ENCODE measurements at regions not wholly inside any gene's neighbourhood (a gene's known extent, or its start where the extent isn't known, plus 50 kb on each side); places are given as distances from the start of the nearest gene placed in this dataset.

DNA sequence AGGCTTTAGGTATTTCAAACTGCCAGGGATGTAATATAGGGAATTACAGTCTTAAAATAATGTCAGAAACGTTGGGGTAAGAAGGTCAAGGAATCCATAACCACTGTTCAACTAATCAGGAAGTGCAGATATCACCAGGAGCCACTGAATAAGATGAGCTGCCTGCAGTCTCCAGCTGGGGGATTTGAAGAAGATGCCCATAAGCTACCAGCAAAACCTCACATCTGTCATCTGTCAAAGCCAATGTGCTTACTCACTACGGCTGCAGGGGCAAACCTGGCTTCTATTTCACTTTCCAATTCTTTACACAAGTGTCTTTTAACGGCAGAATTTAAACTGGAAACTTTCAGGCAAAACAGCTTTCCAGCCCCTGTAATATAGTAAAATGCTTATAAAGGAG, 1410.1 kb upstream of the ATXN8OS start (continued):
- TF ChIP-seq, protein P1, sequence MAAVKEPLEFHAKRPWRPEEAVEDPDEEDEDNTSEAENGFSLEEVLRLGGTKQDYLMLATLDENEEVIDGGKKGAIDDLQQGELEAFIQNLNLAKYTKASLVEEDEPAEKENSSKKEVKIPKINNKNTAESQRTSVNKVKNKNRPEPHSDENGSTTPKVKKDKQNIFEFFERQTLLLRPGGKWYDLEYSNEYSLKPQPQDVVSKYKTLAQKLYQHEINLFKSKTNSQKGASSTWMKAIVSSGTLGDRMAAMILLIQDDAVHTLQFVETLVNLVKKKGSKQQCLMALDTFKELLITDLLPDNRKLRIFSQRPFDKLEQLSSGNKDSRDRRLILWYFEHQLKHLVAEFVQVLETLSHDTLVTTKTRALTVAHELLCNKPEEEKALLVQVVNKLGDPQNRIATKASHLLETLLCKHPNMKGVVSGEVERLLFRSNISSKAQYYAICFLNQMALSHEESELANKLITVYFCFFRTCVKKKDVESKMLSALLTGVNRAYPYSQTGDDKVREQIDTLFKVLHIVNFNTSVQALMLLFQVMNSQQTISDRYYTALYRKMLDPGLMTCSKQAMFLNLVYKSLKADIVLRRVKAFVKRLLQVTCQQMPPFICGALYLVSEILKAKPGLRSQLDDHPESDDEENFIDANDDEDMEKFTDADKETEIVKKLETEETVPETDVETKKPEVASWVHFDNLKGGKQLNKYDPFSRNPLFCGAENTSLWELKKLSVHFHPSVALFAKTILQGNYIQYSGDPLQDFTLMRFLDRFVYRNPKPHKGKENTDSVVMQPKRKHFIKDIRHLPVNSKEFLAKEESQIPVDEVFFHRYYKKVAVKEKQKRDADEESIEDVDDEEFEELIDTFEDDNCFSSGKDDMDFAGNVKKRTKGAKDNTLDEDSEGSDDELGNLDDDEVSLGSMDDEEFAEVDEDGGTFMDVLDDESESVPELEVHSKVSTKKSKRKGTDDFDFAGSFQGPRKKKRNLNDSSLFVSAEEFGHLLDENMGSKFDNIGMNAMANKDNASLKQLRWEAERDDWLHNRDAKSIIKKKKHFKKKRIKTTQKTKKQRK (IDR thresholded peaks at IDR 0.05; ENCODE audit: low read depth, low read length): no peak
- no peak for TF ChIP-seq EZH2 (IDR thresholded peaks at IDR 0.05; ENCODE audit: borderline replicate concordance, control insufficient read depth, low read depth, low read length)
- no peak for TF ChIP-seq SMC3 (IDR thresholded peaks at IDR 0.05; ENCODE audit: borderline replicate concordance, low read length)
- no peak for TF ChIP-seq GATAD2B (conservative IDR thresholded peaks at IDR 0.05; ENCODE audit: low read depth)
- no peak for TF ChIP-seq SP1 (IDR thresholded peaks at IDR 0.05; ENCODE audit: low read depth, low read length)
- no peak for TF ChIP-seq POU2F2 (IDR thresholded peaks at IDR 0.05; ENCODE audit: borderline replicate concordance, low read depth, low read length)
- no peak for TF ChIP-seq ZSCAN29 (IDR thresholded peaks at IDR 0.05)
- no peak for TF ChIP-seq RUNX3 (IDR thresholded peaks at IDR 0.05; ENCODE audit: low read length)

- ATAC-seq (no peak), DNase-seq (ENCODE audit: low read depth, low spot score) (no peak), FAIRE-seq (no peak)
- no peak overlapping the region for H3K9ac ChIP-seq (ENCODE audit: control insufficient read depth, insufficient read depth, low read length)
- H3K27me3 ChIP-seq (replicated peaks in 1 of 2; ENCODE audit: control insufficient read depth in 2 of 2, insufficient read depth in 2 of 2, low read length in 1 of 2): no peaks in the 10 kb centered on the region
- no peak overlapping the region for H3K4me3 ChIP-seq
- no peaks in the 10 kb centered on the region for H3K79me2 ChIP-seq (ENCODE audit: control insufficient read depth, insufficient read depth, low read length)
- POLR2A ChIA-PET: no interaction called here
- RAD21 ChIA-PET (ENCODE audit: unreplicated experiment): no interaction called here
- H3K4me1 ChIP-seq (ENCODE audit: control insufficient read depth, insufficient read depth, low read length): no peaks in the 10 kb centered on the region
- H3K4me2 ChIP-seq (ENCODE audit: control insufficient read depth, insufficient read depth): no peak overlapping the region
- H4K20me1 ChIP-seq (ENCODE audit: control insufficient read depth, insufficient read depth): no peaks in the 10 kb centered on the region
- BruUV-seq (replicated peaks): no TSS peak
- H3K36me3 ChIP-seq (ENCODE audit: control insufficient read depth in 2 of 2, insufficient read depth in 2 of 2, low read length in 1 of 2): no peaks in the 10 kb centered on the region
- SMC1A ChIA-PET (ENCODE audit: uncharacterized antibody, unreplicated experiment): interaction anchor here (1.4 kb wide), 1 partner anchor 11 kb away, joined by 5 read pairs; no protein-coding TSS in a partner anchor
- CTCF ChIA-PET: no interaction called here
- in situ Hi-C loops (cut with MboI): no loop called here
- intact Hi-C loops (cut with micrococcal nuclease; ENCODE audit: unreplicated experiment): no loop called here
- 97% methylated on average over 2 of the region's 2 CpGs for WGBS (ENCODE audit: insufficient coverage, insufficient replicate concordance, low lambda C conversion rate, missing lambda C conversion rate)
- no peaks in the 10 kb centered on the region for H3K9me3 ChIP-seq (replicated peaks; ENCODE audit: control insufficient read depth, insufficient read depth, low read length)
- H3K27ac ChIP-seq (ENCODE audit: control insufficient read depth, insufficient read depth): no peak overlapping the region
- H2AFZ ChIP-seq (ENCODE audit: control insufficient read depth, low read depth, low read length): no peak overlapping the region
- TF ChIP-seq YBX1 (IDR thresholded peaks at IDR 0.05) (no peak), ZNF207 (IDR thresholded peaks at IDR 0.05; ENCODE audit: borderline replicate concordance) (no peak), NFIC (IDR thresholded peaks at IDR 0.05; ENCODE audit: low read depth, low read length) (no peak), CBX3 (IDR thresholded peaks at IDR 0.05; ENCODE audit: borderline replicate concordance, low read depth) (no peak), MTA3 (IDR thresholded peaks at IDR 0.05; ENCODE audit: borderline replicate concordance, low read length) (no peak), KDM1A (IDR thresholded peaks at IDR 0.05; ENCODE audit: borderline replicate concordance) (no peak), SP1 (IDR thresholded peaks at IDR 0.05; ENCODE audit: low read depth, low read length) (no peak), SMAD1 (IDR thresholded peaks at IDR 0.05; ENCODE audit: low read depth, partially characterized antibody) (no peak), SIN3A (IDR thresholded peaks at IDR 0.05; ENCODE audit: low read depth, low read length) (no peak)
- TF ChIP-seq, protein P2, sequence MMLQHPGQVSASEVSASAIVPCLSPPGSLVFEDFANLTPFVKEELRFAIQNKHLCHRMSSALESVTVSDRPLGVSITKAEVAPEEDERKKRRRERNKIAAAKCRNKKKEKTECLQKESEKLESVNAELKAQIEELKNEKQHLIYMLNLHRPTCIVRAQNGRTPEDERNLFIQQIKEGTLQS (IDR thresholded peaks at IDR 0.05; ENCODE audit: borderline replicate concordance, extremely low read depth, low read depth, low read length): no peak
- TF ChIP-seq, protein P3, sequence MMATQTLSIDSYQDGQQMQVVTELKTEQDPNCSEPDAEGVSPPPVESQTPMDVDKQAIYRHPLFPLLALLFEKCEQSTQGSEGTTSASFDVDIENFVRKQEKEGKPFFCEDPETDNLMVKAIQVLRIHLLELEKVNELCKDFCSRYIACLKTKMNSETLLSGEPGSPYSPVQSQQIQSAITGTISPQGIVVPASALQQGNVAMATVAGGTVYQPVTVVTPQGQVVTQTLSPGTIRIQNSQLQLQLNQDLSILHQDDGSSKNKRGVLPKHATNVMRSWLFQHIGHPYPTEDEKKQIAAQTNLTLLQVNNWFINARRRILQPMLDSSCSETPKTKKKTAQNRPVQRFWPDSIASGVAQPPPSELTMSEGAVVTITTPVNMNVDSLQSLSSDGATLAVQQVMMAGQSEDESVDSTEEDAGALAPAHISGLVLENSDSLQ (IDR thresholded peaks at IDR 0.05): no peak
- TF ChIP-seq, protein P4, sequence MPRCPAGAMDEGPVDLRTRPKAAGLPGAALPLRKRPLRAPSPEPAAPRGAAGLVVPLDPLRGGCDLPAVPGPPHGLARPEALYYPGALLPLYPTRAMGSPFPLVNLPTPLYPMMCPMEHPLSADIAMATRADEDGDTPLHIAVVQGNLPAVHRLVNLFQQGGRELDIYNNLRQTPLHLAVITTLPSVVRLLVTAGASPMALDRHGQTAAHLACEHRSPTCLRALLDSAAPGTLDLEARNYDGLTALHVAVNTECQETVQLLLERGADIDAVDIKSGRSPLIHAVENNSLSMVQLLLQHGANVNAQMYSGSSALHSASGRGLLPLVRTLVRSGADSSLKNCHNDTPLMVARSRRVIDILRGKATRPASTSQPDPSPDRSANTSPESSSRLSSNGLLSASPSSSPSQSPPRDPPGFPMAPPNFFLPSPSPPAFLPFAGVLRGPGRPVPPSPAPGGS (IDR thresholded peaks at IDR 0.05; ENCODE audit: borderline replicate concordance, insufficient read depth, low read depth, low read length, poor library complexity, severe bottlenecking): no peak
Measured at GRCh38 chr13:68696907-68697306, 1410.7 kb upstream of the ATXN8OS start.
